ENCODE measurements at regions not wholly inside any gene's neighbourhood (a gene's known extent, or its start where the extent isn't known, plus 50 kb on each side); places are given as distances from the start of the nearest gene placed in this dataset.

DNA sequence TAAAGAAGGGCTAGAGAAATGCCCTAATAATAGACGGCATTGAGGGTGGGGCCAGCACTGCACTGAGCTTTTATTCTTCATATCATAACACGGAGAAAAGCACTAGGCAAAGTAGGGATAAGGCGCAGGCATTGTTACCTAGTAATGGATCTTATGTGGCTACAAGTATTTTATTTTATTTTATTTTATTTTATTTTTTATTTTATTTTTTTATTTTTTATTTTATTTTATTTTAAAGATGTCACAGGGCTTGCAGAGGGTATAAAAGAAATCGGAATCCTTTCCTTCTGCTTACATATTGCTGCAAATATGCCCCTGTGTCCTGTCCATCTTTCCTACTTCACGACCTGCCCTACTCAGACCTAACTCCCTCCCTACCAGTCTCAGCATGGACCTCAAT is 452.0 kb upstream of the KIRREL3 start:
- no peak for DNase-seq
- Histone ChIP-seq H3K27me3 (no peaks in the 10 kb centered on the region), H3K27ac (no peak overlapping the region), H3K36me3 (no peaks in the 10 kb centered on the region), H3K4me3 (no peak overlapping the region), H3K4me1 (no peaks in the 10 kb centered on the region), H3K9me3 (no peaks in the 10 kb centered on the region)
- intact Hi-C loops (cut with DNase I): no loop called here
- no peak for ATAC-seq
- TF ChIP-seq, protein P1, sequence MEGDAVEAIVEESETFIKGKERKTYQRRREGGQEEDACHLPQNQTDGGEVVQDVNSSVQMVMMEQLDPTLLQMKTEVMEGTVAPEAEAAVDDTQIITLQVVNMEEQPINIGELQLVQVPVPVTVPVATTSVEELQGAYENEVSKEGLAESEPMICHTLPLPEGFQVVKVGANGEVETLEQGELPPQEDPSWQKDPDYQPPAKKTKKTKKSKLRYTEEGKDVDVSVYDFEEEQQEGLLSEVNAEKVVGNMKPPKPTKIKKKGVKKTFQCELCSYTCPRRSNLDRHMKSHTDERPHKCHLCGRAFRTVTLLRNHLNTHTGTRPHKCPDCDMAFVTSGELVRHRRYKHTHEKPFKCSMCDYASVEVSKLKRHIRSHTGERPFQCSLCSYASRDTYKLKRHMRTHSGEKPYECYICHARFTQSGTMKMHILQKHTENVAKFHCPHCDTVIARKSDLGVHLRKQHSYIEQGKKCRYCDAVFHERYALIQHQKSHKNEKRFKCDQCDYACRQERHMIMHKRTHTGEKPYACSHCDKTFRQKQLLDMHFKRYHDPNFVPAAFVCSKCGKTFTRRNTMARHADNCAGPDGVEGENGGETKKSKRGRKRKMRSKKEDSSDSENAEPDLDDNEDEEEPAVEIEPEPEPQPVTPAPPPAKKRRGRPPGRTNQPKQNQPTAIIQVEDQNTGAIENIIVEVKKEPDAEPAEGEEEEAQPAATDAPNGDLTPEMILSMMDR (IDR thresholded peaks at IDR 0.05): no peak

DNA sequence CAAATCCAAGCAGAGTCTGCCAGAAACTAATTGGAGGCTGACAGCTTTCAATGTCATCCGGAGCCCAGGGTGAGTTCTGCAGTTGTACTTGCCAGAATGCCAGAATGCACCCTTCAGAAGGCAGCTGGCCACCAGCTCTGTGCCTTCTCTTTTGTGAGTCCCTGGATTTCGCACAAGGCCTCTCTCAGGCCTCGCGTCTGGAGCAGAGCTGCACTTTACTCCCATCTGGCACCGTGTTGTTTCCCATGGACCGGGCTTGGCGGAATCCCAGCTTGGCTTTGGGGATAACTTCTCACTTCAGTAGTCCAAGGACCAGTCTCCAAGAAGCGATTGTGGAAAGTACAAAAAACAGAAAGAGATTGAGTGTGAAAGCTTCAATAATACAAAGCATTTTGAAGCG is 451.3 kb upstream of the KIRREL3 start:
- H3K4me1 ChIP-seq: no peaks in the 10 kb centered on the region
- ATAC-seq (no peak), DNase-seq (peak in 2 of 4 donors; percentile 41 to 63)
- no peaks in the 10 kb centered on the region for H3K36me3 ChIP-seq
- intact Hi-C loops (cut with DNase I): no loop called here
- H3K4me3 ChIP-seq: no peak overlapping the region
- H3K27ac ChIP-seq: no peak overlapping the region
- H3K27me3 ChIP-seq: no peaks in the 10 kb centered on the region
- TF ChIP-seq, protein P1 (IDR thresholded peaks at IDR 0.05): no peak
- H3K9me3 ChIP-seq: no peaks in the 10 kb centered on the region

DNA sequence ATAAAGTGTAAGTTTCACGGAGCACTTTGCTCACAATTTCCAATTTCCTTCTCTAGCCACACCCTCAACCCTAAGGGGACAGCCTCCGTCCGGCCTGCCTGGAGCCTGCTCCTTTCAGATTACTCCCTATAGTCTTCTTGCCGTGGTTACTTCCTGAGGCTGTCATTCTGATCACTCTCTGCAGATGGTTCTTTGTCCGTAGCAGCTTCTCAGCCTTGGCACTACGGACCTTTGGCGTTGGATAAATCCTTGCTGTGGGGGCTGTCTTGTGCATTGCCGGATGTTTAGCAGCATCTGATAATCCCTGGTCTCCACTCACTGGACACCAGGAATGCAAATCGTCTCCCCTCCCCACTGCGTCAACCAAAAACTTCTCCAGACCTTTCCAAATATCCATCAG is 447.5 kb upstream of the KIRREL3 start:
- Histone ChIP-seq H3K27me3 (no peaks in the 10 kb centered on the region), H3K36me3 (no peaks in the 10 kb centered on the region), H3K4me1 (no peaks in the 10 kb centered on the region), H3K27ac (no peak overlapping the region), H3K9me3 (no peaks in the 10 kb centered on the region), H3K4me3 (no peak overlapping the region)
- TF ChIP-seq, protein P1 (IDR thresholded peaks at IDR 0.05): no peak
- intact Hi-C loops (cut with DNase I): no loop called here
- ATAC-seq: no peak
- peak in 2 of 4 donors; percentile 40 to 69 for DNase-seq

DNA sequence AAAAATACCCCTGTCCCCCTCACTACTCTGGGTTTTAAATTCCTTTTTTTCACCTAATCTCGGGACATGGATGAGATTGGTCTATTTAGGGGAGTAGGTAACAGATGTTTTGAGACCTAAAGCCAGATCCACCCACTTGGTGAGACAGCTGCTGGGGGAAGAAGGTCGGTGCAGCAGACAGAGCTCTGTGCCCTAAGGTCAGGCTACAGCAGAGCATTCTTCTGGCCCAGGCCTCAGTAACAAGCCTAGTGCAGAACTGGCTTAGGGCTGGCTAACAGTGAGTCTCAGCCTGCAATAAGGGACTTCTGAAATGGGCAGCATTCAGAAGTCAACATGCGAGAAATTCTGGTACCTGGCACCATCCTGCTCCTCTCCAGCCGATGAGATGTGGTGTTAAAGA is 444.9 kb upstream of the KIRREL3 start:
- no peak overlapping the region for H3K27ac ChIP-seq
- H3K9me3 ChIP-seq: no peaks in the 10 kb centered on the region
- ATAC-seq: no peak

DNA sequence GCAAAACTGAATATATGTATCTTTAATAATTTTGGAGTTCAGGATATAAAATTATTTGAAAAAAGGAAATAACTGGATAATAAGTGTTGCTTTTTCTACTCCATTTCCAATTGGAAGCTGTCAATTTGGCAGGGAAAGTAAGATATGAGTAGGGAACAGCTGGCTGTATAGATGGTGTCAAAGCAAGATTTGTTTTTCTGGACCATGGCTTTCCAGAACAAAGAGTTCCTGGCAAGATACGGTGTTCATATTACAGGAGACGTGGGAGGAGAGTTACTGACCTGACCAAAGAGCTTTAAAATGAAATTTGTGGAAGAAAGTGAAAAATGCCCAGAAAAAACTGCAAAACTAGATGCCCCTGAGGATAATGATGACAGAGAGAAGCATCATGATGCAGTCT is 442.7 kb upstream of the KIRREL3 start:
- no peaks in the 10 kb centered on the region for H3K9me3 ChIP-seq
- no peaks in the 10 kb centered on the region for H3K4me1 ChIP-seq
- TF ChIP-seq, protein P1 (IDR thresholded peaks at IDR 0.05): no peak
- ATAC-seq (no peak), DNase-seq (no peak)
- H3K27me3 ChIP-seq: no peaks in the 10 kb centered on the region
- H3K27ac ChIP-seq: no peak overlapping the region
- no peak overlapping the region for H3K4me3 ChIP-seq
- H3K36me3 ChIP-seq: no peaks in the 10 kb centered on the region
- intact Hi-C loops (cut with DNase I): no loop called here

More for the DNA sequence above, 444.9 kb upstream of the KIRREL3 start:
- Histone ChIP-seq H3K4me1 (no peaks in the 10 kb centered on the region), H3K36me3 (no peaks in the 10 kb centered on the region), H3K4me3 (no peak overlapping the region), H3K27me3 (no peaks in the 10 kb centered on the region)
- intact Hi-C loops (cut with DNase I): no loop called here
- TF ChIP-seq, protein P1 (IDR thresholded peaks at IDR 0.05): no peak
- DNase-seq: no peak
